ENCODE measurements at regions not wholly inside any gene's neighbourhood (a gene's known extent, or its start where the extent isn't known, plus 50 kb on each side); places are given as distances from the start of the nearest gene placed in this dataset.

DNA sequence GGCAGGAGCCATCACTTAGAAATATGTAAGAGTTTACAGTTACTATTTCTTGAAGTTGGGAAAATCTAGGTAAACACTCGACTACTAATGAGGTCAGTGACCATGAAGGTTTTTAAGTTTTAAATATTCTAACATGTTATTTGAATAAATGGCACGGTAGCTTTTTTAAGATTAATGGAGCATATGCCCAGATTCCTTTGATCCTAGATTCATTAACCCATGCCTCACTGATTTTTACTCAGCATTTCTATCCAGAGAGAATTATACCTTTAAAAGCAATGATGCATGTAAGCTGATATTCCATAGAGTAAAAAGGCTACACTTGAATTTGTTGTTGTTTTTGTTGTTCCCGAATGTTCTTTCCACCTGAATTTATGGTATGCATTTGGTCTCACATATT, 541.4 kb downstream of the DACH1 start:
- no peak for TF ChIP-seq POLR2A (IDR thresholded peaks at IDR 0.05; ENCODE audit: low read length)
- TF ChIP-seq GATA1 (IDR thresholded peaks at IDR 0.05; ENCODE audit: low read depth, low read length): no peak
- no peak for DNase-seq

DNA sequence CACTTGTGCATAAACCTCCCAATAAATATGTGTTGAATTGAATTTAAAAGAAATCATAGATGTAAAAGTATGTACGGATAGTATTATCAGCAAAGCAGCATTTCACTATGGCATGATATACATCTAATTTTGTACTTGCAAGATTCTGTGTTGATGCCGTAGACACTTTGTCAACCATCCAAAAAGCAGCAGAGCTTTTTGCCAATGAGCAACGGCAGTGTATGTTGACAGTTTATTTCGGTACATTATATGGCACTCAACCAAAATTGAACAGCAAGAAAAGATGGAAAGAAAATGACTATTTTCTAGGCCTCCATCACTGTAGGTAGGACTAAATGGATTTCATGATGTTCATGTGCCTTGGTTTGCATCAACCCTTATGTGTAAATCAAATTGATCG, 543.7 kb downstream of the DACH1 start:
- no peak for DNase-seq
- TF ChIP-seq POLR2A (IDR thresholded peaks at IDR 0.05; ENCODE audit: low read length) (no peak), GATA1 (IDR thresholded peaks at IDR 0.05; ENCODE audit: low read depth, low read length) (no peak)

DNA sequence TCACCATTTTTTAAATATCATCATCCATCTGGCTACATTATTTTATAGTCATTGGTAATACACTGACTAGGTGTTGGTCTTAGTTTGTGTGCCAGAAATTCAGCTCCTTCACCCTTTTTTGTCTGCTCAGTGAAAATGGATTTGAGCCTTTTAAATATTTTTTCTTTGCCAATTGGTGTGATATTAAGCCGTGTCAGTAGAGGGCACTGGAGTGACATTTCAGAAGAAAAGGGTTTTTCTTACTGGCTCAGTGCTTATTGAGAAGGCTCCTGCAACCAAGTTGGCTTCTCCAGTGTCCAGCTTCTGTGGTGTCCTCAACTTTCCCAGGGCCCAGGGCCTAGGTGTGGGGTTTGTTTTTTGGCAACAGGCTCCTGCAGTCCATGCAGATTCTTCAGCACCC, 546.6 kb downstream of the DACH1 start:
- DNase-seq: peak; percentile 34 to 47
- TF ChIP-seq GATA1 (IDR thresholded peaks at IDR 0.05; ENCODE audit: low read depth, low read length) (no peak), POLR2A (IDR thresholded peaks at IDR 0.05; ENCODE audit: low read length) (no peak)

DNA sequence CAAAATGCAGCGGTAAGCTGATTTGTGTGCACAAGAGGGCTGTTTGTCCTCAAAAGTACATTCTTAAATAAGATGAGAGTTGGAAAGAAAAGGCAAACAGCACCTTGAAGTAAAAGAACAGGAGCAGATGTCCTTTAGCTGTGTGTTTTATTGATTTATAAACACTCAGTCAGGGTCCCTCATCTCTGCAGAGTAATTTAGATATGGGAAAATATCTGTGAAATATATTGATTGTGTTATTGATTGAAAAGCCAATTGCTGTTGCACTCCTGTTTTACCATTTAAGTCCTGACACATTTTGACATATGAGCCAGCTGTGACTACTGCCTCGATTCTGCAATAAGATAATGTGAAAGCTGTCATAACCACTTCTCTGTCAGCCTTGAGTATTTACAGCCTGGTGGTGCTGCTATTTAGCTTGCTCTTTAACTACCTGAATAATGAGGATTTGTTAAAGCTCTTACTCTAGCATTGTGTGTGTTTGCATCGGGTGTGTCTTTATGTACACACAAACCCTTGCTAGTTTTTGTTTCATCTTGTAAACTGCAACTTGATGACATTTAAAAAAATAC, 550.1 kb downstream of the DACH1 start:
- no peak for DNase-seq
- TF ChIP-seq GATA1 (IDR thresholded peaks at IDR 0.05; ENCODE audit: low read depth, low read length) (no peak), POLR2A (IDR thresholded peaks at IDR 0.05; ENCODE audit: low read length) (no peak)

DNA sequence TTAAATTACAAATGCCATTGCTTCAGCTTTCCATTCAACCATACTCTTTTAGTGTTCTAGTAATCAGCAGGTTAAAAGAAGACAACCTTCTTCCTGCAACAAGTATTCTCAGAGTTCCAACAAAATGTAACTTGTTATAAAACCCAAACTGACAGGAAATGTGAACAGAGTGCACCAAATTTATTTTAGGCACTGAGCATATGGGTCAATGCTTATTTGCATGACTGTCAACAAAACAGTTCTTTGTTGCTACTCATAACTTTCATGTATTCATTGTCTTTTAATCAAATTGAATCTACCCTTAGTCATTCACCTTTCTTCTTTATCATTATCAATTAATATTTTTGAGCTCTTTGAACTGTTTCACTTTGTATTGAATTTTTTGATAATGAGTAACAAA, 554.1 kb downstream of the DACH1 start:
- TF ChIP-seq POLR2A (IDR thresholded peaks at IDR 0.05; ENCODE audit: low read length) (no peak), GATA1 (IDR thresholded peaks at IDR 0.05; ENCODE audit: low read depth, low read length) (no peak)
- DNase-seq: no peak

DNA sequence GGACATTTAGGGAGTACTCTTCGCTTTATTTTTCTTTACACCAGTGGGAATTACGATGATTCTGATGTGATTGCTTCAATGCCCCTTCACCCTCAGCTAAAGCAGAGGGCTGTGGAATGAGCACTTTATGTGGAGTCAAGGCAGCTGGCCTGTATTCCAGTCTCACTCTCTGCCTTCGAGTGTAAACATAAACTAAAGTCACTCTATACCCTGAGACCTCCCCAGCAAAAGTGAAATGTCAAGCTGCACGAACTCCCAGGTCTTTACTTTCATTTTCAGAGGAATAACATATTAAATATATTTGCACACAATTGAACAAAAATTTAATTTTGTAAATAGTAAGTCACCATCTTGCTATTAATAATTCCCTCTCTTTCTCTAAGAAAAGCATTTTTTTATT, 557.1 kb downstream of the DACH1 start:
- TF ChIP-seq POLR2A (IDR thresholded peaks at IDR 0.05; ENCODE audit: low read length): no peak
- no peak for TF ChIP-seq GATA1 (IDR thresholded peaks at IDR 0.05; ENCODE audit: low read depth, low read length)

DNA sequence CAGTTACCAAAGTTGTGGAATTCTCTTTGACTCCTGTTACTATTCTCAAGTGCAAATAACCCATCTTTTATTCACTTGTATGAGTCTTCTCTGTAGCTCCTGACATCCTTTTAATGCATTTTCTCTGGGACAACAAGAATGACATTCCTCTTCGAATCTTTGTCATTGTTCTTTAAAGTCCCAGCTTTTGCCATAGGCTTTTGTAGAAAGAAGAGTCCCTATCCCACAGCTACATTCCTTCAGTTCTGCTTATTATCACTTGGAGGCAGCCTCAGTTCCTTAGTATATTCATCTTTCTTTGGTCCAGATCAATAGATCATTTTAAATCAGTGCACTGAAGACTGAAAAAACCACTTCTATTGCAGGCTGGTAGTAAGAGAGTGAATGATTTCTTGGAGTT, 560.2 kb downstream of the DACH1 start:
- no peak for DNase-seq
- TF ChIP-seq POLR2A (IDR thresholded peaks at IDR 0.05; ENCODE audit: low read length): no peak
- no peak for TF ChIP-seq GATA1 (IDR thresholded peaks at IDR 0.05; ENCODE audit: low read depth, low read length)

More for the DNA sequence above, 557.1 kb downstream of the DACH1 start:
- no peak for DNase-seq

DNA sequence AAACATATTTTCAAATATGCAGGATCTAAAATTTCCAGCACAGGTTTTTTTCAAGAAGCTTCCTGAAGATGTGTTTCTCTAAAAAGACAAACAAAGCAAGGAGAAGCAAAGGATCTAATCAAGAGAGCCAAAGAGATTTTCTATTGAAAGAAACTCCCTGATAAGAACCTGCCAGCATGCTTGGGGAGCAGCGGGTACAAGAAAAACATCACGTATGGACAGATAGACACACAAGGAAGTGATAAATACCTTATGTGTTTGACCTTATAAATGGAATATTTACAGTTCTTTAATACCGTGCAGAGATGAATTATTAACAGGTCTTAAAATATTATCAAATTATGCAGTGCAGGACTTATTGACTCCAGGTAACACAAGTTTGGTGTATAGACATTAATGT, 562.1 kb downstream of the DACH1 start:
- TF ChIP-seq POLR2A (IDR thresholded peaks at IDR 0.05; ENCODE audit: low read length) (no peak), GATA1 (IDR thresholded peaks at IDR 0.05; ENCODE audit: low read depth, low read length) (no peak)

DNA sequence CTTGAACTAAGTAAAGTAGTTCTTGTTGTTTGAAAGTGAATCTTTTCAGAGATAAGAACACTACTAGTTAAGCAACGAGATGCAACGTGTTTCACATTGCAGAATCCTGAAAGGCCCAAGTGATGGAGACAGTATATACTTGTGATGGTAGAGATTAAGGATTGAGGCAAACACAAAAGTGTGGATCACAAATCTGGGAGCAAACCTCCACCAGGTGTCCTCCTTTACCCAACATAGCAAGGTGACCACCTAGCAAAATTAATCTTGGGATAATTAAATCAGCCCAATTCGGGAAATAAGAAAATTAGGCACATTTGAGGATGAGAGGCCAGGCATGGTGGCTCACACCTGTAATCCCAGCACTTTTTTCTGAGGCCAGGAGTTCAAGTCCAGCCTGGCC, 563.9 kb downstream of the DACH1 start:
- TF ChIP-seq POLR2A (IDR thresholded peaks at IDR 0.05; ENCODE audit: low read length) (no peak), GATA1 (IDR thresholded peaks at IDR 0.05; ENCODE audit: low read depth, low read length) (no peak)

More for the DNA sequence above, 562.1 kb downstream of the DACH1 start:
- no peak for DNase-seq

DNA sequence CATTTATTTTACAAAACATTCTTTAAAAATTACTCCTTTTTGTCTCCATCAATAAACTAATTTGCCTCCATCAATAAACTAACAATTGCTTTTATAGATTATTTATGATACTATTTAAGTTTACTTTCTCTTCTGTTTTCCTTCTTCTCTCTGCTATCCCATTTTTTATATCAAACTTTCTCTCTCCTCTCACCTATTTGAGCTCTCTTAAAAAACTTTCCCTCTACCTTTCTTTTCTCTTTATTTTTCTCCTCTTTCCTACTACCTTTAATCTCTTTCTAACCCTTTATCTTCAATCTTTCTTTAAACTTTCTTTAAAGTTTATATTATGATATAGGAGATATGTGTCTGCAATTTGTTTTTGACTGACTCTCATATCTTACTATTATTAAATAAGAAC, 566.4 kb downstream of the DACH1 start:
- TF ChIP-seq GATA1 (IDR thresholded peaks at IDR 0.05; ENCODE audit: low read depth, low read length) (no peak), POLR2A (IDR thresholded peaks at IDR 0.05; ENCODE audit: low read length) (no peak)
- no peak for DNase-seq

More for the DNA sequence above, 563.9 kb downstream of the DACH1 start:
- no peak for DNase-seq

DNA sequence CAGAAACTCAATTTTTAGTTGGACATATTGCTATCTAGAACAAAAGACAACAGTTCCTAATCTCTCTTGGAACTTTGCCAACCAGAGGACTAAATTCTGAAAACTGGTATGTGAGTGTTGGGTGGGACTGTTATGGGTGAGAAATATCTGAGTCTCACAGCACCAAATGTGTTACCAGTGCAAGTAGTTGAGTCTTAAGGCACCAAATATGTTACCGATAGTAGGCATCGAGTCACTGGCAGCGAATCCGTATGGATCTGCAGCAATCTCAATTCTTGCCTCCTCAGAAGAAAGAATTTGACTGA, 575.2 kb downstream of the DACH1 start:
- TF ChIP-seq POLR2A (IDR thresholded peaks at IDR 0.05; ENCODE audit: low read length) (no peak), GATA1 (IDR thresholded peaks at IDR 0.05; ENCODE audit: low read depth, low read length) (no peak)
- peak; percentile 40 to 68 for DNase-seq

DNA sequence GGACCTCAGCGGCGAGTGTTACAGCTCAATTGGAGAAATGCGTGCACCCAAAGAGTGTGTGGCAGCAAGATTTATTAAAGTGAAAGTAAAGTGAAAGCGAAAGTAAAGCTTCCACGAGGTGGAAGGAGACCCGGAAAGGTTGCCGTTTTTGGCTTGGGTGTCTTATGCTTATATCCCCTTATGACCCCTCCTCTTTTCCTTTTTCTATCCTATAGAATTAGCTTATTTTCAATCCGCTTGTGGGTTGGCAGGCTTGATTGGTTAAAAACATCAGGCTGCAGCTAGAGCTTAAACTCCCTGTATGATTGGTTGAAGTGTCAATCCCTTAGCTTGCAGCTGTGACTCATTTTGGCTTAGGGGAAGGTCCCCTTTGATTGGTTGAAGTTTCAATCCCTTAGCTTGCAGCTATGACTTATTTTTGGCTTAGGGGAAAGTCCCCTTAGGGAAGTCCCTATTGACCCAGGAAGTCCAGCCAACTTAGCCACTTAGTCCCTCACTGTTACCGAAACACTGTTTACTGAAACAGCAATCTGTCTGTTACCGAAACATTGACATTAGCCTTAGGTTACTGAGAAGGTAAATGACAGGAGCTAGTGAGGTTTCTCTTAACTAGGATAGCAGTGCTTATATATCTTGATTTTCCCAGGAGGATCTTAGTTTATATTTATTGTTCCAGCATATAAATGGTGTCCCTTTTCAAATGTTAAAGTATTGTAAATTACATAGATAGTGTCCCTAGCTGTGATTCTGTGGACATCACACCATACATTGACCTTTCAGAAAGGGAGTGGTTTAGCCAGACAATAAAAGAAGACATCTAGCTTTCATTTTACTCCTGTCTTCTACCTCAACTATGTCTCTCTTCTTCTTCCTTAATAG, 575.8 kb downstream of the DACH1 start:
- DNase-seq: peak; percentile 55 to 62
- TF ChIP-seq GATA1 (IDR thresholded peaks at IDR 0.05; ENCODE audit: low read depth, low read length) (no peak), POLR2A (IDR thresholded peaks at IDR 0.05; ENCODE audit: low read length) (no peak)

DNA sequence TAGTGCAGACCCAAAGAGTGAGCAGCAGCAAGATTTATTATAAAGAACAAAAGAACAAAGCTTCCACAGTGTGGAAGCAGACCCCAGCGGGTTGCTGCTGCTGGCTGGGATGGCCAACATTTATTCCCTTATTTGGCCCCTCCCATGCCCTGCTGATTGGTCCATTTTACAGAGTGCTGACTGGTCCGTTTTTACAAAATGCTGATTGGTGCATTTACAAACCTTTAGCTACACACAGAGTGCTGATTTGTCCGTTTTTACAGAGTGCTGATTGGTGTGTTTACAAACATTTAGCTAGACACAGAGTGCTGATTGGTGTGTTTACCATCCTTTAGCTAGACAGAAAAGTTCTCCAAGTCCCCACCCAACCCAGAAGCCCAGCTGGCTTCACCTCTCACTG, 577.0 kb downstream of the DACH1 start:
- peak in 1 of 2 experiments; percentile 3 for DNase-seq

DNA sequence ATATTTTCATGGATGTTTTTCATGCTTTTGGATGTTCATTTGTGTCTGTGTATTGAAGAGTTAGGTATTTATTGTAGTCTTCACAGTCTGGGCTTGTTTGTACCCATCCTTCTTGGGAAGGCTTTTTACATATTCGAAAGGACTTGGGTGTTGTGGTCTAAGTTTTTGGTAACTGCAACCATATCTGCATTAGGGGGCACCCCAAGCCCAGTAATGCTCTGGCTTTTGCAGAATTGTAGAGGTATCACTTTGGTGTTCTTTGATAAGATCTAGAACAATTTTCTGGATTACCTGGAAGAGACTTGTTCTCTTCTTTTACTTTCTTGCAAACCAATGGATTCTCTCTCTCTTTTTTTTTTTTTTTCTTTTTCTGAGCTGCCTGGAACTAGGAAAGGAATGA, 581.3 kb downstream of the DACH1 start:
- DNase-seq: peak; percentile 2 to 3

DNA sequence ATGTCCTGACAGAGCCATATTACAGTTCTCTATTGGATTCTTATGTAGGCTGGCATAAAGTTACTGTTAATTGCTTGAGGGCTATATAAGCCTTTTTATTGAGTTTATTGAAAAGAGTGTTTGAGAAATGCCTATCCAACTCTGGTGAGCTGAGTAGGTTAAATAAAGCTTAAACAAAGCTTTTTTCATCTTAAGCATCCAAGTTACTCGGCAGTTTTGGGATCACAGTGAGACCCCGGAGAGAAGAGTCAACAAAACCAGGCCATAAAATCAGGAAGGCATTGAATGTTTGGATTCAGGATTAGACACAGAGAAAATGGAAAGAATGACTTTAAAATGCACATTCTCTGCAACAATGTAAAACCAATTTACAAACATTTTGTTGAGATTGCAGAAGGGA, 588.5 kb downstream of the DACH1 start:
- TF ChIP-seq GATA1 (IDR thresholded peaks at IDR 0.05; ENCODE audit: low read depth, low read length) (no peak), POLR2A (IDR thresholded peaks at IDR 0.05; ENCODE audit: low read length) (no peak)
- no peak for DNase-seq

More for the DNA sequence above, 581.3 kb downstream of the DACH1 start:
- TF ChIP-seq GATA1 (IDR thresholded peaks at IDR 0.05; ENCODE audit: low read depth, low read length) (no peak), POLR2A (IDR thresholded peaks at IDR 0.05; ENCODE audit: low read length) (no peak)

Data from erythroblast (primary cell).